ENCODE measurements at regions not wholly inside any gene's neighbourhood (a gene's known extent, or its start where the extent isn't known, plus 50 kb on each side); places are given as distances from the start of the nearest gene placed in this dataset.
A peak's percentile ranks its signal among the peaks of the same experiment; 100 is the strongest.

DNA sequence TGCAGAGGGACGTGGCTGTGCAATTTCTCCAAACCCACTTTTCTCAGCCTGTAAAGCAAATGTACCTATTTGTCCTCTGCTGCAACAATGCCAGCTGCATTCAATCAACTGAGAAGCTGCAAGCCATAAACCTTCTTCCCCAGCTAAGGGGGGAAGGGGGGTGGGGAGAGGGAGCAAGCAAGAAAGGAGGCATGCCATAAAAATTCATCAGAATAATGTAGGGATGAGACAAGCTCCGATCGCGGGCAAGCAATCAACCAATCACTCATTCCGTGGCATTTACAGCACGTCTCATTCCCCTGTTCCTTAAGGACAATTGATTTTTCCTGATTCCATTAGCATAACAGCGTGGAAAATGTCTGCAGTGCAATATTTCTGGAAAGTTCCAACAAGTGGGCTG, 144.8 kb downstream of the DMRTA2 start:
- no peak for TF ChIP-seq ZFX (IDR thresholded peaks at IDR 0.05; ENCODE audit: borderline replicate concordance)
- TF ChIP-seq, protein P1, sequence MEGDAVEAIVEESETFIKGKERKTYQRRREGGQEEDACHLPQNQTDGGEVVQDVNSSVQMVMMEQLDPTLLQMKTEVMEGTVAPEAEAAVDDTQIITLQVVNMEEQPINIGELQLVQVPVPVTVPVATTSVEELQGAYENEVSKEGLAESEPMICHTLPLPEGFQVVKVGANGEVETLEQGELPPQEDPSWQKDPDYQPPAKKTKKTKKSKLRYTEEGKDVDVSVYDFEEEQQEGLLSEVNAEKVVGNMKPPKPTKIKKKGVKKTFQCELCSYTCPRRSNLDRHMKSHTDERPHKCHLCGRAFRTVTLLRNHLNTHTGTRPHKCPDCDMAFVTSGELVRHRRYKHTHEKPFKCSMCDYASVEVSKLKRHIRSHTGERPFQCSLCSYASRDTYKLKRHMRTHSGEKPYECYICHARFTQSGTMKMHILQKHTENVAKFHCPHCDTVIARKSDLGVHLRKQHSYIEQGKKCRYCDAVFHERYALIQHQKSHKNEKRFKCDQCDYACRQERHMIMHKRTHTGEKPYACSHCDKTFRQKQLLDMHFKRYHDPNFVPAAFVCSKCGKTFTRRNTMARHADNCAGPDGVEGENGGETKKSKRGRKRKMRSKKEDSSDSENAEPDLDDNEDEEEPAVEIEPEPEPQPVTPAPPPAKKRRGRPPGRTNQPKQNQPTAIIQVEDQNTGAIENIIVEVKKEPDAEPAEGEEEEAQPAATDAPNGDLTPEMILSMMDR (IDR thresholded peaks at IDR 0.05): no peak

DNA sequence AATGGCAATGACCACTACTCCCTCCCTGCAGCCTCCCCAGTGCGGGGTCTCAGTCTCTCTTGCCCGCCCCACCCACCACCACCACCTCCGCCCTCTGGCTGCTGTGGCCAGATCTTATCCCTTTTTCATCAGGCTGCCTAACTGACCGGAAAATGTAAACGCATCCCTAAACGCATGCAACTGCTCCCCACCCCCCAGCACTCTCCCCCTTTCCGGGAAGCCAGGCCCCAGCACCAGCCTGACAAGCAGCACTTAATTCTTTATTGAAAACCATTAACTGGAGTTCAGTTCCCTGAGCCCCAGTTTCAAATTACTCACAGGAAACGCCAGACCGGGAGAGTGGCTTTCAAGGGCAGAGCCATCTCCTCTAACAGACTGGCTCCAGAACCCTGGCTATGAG, 147.7 kb downstream of the DMRTA2 start:
- TF ChIP-seq, protein P1 (IDR thresholded peaks at IDR 0.05): no peak
- TF ChIP-seq ZFX (IDR thresholded peaks at IDR 0.05; ENCODE audit: borderline replicate concordance): no peak
- H3K27ac ChIP-seq: no peak overlapping the region

More for the DNA sequence above, 144.8 kb downstream of the DMRTA2 start:
- H3K27ac ChIP-seq: no peak overlapping the region

DNA sequence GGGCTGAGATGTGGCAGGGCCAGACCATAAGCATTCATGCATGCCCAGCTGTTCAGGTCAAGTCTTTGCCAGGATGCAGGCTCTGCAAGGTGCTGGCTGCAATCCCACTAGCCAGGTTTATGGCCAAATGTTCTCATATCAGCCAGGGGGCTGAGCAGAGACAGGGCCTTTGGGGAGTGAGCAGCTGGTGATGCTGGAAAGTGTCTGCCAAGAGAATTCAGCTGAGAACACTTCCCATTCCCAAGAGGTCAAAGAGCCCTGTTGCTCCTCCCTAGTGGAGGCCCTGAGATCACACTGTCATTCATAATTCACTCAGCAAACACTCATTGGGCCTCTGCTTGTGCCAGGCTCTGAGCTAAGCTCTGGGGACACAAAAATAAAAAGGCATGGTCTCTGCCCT, 150.3 kb downstream of the DMRTA2 start:
- TF ChIP-seq ZFX (IDR thresholded peaks at IDR 0.05; ENCODE audit: borderline replicate concordance): no peak
- TF ChIP-seq, protein P1 (IDR thresholded peaks at IDR 0.05): no peak
- H3K27ac ChIP-seq: no peak overlapping the region

DNA sequence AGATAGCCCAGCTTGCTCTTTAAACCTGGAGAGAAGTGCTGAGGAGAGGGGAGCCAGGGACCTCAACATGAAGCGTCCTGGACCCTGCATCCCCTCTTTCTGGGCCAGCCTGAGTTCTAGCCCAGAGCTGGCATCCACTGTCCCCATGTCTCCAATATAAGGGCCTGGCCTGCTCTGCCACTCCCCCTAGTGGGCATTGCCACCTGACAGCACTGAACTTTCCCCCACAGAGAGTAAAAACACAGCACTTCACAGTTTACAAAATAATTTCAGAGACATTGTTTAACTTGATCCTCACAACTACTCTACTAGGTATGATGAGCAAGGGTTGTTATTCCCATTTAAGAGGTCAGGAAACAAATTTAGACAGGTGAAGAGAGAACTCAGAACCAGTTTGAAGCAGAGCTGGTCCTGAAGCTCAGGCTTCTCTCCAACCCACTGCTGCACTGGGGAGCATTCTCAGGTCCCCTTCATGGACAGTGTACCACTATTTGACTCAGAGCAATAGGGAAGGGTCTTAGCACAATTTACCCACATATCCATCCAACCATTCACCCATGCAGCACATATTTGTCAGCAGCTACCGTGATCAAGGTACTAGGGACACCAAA, 151.2 kb downstream of the DMRTA2 start:
- no peak overlapping the region for H3K27ac ChIP-seq
- TF ChIP-seq, protein P1 (IDR thresholded peaks at IDR 0.05): peak; percentile 96
- TF ChIP-seq ZFX (IDR thresholded peaks at IDR 0.05; ENCODE audit: borderline replicate concordance): no peak

DNA sequence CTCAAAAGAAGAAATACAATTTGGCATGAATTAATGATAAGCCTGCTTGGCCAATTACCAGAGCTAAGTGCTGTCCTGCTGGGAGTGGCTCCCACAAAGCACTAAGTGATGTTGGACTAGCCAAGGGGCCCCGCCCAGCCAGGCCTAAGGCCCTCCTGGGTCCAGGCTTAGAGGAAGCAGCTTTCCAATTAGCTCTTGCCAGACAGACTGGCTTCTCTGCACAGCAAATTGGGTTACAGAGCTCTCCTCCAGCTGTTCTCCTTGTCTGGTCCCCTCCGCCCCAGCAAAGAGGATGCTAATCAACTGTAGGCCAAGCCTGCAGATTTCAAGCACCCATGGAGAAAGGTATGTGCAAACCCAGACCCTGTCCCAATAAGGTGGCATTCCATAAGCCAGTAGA, 151.9 kb downstream of the DMRTA2 start:
- TF ChIP-seq, protein P1 (IDR thresholded peaks at IDR 0.05): no peak
- no peak for TF ChIP-seq ZFX (IDR thresholded peaks at IDR 0.05; ENCODE audit: borderline replicate concordance)
- H3K27ac ChIP-seq: no peak overlapping the region

DNA sequence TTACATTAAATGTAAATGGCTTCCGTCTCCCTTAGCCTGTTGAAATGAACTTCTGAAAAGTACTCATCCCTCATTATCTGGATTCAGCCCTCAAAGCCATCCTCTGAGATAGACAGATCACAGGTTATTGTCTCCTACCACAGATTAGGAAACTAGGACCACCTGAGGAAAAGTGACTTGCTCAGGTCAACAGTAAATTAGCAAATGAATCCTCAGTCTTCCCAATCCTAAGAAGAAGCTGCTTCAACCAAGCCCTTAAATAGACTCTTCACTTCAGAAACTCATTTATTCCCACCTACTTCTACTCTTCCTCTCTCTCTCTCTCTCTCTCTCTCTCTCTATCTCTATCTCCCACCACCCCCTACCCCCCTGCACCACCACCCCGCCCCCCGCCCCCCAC, 152.3 kb downstream of the DMRTA2 start:
- TF ChIP-seq ZFX (IDR thresholded peaks at IDR 0.05; ENCODE audit: borderline replicate concordance): no peak
- TF ChIP-seq, protein P1 (IDR thresholded peaks at IDR 0.05): no peak
- no peak overlapping the region for H3K27ac ChIP-seq

DNA sequence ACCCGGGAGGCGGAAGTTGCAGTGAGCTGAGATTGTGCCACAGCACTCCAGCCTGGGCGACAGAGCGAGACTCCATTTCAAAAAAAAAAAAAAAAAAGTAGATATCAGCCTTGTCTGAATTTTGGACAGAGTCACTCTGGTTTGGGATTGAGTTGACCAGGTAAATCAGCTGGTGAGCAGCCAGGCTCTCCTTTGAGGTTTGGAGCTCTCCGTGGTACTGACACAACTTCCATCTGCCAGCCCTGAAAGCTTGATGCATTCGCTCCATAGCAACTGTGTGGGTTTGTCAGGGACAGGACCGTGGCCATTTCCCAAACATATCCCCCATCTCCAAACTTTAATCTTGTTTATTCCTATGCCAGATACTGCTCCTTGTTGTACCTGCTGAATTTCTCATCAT, 155.2 kb downstream of the DMRTA2 start:
- TF ChIP-seq ZFX (IDR thresholded peaks at IDR 0.05; ENCODE audit: borderline replicate concordance): no peak
- TF ChIP-seq, protein P1 (IDR thresholded peaks at IDR 0.05): no peak
- no peak overlapping the region for H3K27ac ChIP-seq
